Fibroblast of lung (primary cell): ENCODE measurements at regions not wholly inside any gene's neighbourhood (a gene's known extent, or its start where the extent isn't known, plus 50 kb on each side); places are given as distances from the start of the nearest gene placed in this dataset.

Experiments
- DNase-seq, 2 donors: peaks; one replicate each; pipeline versions ENCODE4 v3.0.0 to v3.0.0-alpha.2; 2010; ENCODE audit warnings: low read depth in 2 of 2
- H2AFZ ChIP-seq: 2 replicates; pipeline ENCODE4 v1.5.1; 2012; ENCODE audit warnings: low read length, control low read depth, inconsistent platforms
- H3K27ac ChIP-seq: 2 replicates; pipeline ENCODE4 v1.5.1; 2011; ENCODE audit warnings: low read length, control low read depth; ENCODE audit not compliant: insufficient read depth
- H3K27me3 ChIP-seq: 2 replicates; pipeline ENCODE4 v1.5.1; 2011; ENCODE audit warnings: mild to moderate bottlenecking, low read length; ENCODE audit not compliant: control insufficient read depth, insufficient read depth
- H3K36me3 ChIP-seq: 2 replicates; pipeline ENCODE4 v1.5.1; 2011; ENCODE audit warnings: low read length; ENCODE audit not compliant: control insufficient read depth, insufficient read depth
- H3K4me1 ChIP-seq: 2 replicates; pipeline ENCODE4 v1.5.1; 2011; ENCODE audit warnings: low read length; ENCODE audit not compliant: control insufficient read depth, insufficient read depth; ENCODE audit errors: extremely low read depth
- H3K4me2 ChIP-seq: 2 replicates; pipeline ENCODE4 v1.5.1; 2011; ENCODE audit warnings: low read length, control low read depth; ENCODE audit not compliant: insufficient read depth; ENCODE audit errors: extremely low read depth
- H3K4me3 ChIP-seq, 4 experiments: fragments of 200-600 bp in 1 of 4; sonication (generic) in 1 of 4; replicated peaks in 1 of 4; 2 replicates each; pipeline ENCODE4 v1.5.1; 2011 to 2016; ENCODE audit warnings: low read length in 4 of 4, low read depth in 3 of 4, mild to moderate bottlenecking in 3 of 4, control low read depth in 2 of 4, inconsistent platforms in 1 of 4, mixed read lengths in 1 of 4; ENCODE audit not compliant: insufficient read depth in 1 of 4; ENCODE audit errors: control extremely low read depth in 1 of 4
- H3K79me2 ChIP-seq: 2 replicates; pipeline ENCODE4 v1.5.1; 2012; ENCODE audit warnings: mild to moderate bottlenecking, low read length, inconsistent platforms; ENCODE audit not compliant: control insufficient read depth, insufficient read depth
- H3K9ac ChIP-seq: 2 replicates; pipeline ENCODE4 v1.5.1; 2011; ENCODE audit warnings: mild to moderate bottlenecking, low read length, control low read depth; ENCODE audit not compliant: insufficient read depth
- H3K9me3 ChIP-seq: 2 replicates; pipeline ENCODE4 v1.5.1; 2012; ENCODE audit warnings: low read depth, low read length; ENCODE audit not compliant: control insufficient read depth, insufficient read depth
- H4K20me1 ChIP-seq: 2 replicates; pipeline ENCODE4 v1.5.1; 2011; ENCODE audit warnings: low read length; ENCODE audit not compliant: control insufficient read depth, insufficient read depth; ENCODE audit errors: extremely low read depth
- EZH2 ChIP-seq: IDR thresholded peaks from 2 replicates; pipeline ENCODE4 v1.5.1; 2012; ENCODE audit warnings: low read length, control low read depth, mild to moderate bottlenecking; ENCODE audit errors: missing control alignments
- TF ChIP-seq, protein P1 (sequence below), 2 donors: IDR thresholded peaks in 1 of 2; conservative IDR thresholded peaks in 1 of 2; 1 replicate in 1 of 2; 2 replicates in 1 of 2; pipeline ENCODE4 v1.5.1; 2011 to 2012; ENCODE audit warnings: low read length in 2 of 2, control low read depth in 1 of 2, inconsistent platforms in 1 of 2, low read depth in 1 of 2, mild to moderate bottlenecking in 1 of 2

DNA sequence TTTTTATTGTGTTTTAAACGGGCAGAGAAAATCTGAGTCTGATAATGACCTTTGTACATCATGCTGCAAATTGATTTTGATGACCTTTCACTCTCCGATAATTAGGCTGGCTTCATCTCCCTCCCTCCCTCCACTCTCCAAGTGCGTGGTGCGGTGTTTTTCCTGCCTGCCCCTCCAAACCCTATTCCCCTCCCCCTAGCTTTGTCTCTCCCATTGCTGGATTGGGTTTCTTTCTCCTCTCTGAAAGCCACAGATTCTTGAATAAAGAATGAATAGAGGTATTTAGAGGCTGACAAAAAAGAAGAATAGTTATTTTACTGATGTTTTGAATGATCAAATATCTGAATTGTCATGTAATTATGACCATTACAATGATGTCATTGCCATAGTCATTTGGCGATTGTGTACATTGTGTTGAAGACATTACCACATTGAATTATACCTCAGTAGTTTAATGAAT, 571.1 kb upstream of the ZNF608 start:
- no peaks in the 10 kb centered on the region for H3K4me1 ChIP-seq
- H3K9me3 ChIP-seq: no peaks in the 10 kb centered on the region
- H3K27ac ChIP-seq: no peak overlapping the region
- no peaks in the 10 kb centered on the region for H3K27me3 ChIP-seq
- no peak for TF ChIP-seq EZH2
- TF ChIP-seq, protein P1, sequence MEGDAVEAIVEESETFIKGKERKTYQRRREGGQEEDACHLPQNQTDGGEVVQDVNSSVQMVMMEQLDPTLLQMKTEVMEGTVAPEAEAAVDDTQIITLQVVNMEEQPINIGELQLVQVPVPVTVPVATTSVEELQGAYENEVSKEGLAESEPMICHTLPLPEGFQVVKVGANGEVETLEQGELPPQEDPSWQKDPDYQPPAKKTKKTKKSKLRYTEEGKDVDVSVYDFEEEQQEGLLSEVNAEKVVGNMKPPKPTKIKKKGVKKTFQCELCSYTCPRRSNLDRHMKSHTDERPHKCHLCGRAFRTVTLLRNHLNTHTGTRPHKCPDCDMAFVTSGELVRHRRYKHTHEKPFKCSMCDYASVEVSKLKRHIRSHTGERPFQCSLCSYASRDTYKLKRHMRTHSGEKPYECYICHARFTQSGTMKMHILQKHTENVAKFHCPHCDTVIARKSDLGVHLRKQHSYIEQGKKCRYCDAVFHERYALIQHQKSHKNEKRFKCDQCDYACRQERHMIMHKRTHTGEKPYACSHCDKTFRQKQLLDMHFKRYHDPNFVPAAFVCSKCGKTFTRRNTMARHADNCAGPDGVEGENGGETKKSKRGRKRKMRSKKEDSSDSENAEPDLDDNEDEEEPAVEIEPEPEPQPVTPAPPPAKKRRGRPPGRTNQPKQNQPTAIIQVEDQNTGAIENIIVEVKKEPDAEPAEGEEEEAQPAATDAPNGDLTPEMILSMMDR (conservative IDR thresholded peaks at IDR 0.05 in 1 of 2, IDR thresholded peaks at IDR 0.05 in 1 of 2; ENCODE audit: low read depth in 1 of 2, low read length in 2 of 2): no peak
- no peak overlapping the region for H3K4me3 ChIP-seq
- H3K4me2 ChIP-seq: no peak overlapping the region
- DNase-seq: peak in 1 of 2 donors; percentile 27
- no peaks in the 10 kb centered on the region for H3K36me3 ChIP-seq
- no peaks in the 10 kb centered on the region for H4K20me1 ChIP-seq
- no peak overlapping the region for H3K9ac ChIP-seq
- H2AFZ ChIP-seq: no peak overlapping the region
- no peaks in the 10 kb centered on the region for H3K79me2 ChIP-seq

DNA sequence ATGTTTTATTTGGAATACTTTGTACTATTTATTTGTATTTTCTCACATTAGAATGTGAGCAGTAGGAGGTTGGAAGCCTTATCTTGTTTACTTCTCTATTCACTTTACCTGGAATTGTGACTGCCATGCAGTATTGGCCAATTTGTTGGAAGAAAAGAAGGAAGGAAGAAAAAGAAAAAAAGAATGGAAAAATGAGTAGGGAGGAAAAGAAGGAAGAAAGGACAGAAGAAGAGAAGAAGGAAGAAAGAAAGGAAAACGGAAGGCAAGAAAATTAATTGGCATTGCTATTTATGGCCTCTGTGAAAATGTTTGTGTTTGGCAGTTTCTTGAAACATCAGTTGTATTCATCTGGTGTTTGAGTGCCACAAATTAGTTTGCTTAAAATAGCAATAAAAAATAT, 575.2 kb upstream of the ZNF608 start:
- no peaks in the 10 kb centered on the region for H3K9me3 ChIP-seq
- no peaks in the 10 kb centered on the region for H4K20me1 ChIP-seq
- no peak for TF ChIP-seq EZH2
- TF ChIP-seq, protein P1 (conservative IDR thresholded peaks at IDR 0.05 in 1 of 2, IDR thresholded peaks at IDR 0.05 in 1 of 2; ENCODE audit: low read depth in 1 of 2, low read length in 2 of 2): no peak
- no peak overlapping the region for H2AFZ ChIP-seq
- no peaks in the 10 kb centered on the region for H3K36me3 ChIP-seq
- no peak overlapping the region for H3K4me2 ChIP-seq
- DNase-seq: no peak
- no peak overlapping the region for H3K27ac ChIP-seq
- H3K79me2 ChIP-seq: no peaks in the 10 kb centered on the region
- H3K4me1 ChIP-seq: no peaks in the 10 kb centered on the region
- H3K4me3 ChIP-seq: no peak overlapping the region
- no peak overlapping the region for H3K9ac ChIP-seq
- no peaks in the 10 kb centered on the region for H3K27me3 ChIP-seq

DNA sequence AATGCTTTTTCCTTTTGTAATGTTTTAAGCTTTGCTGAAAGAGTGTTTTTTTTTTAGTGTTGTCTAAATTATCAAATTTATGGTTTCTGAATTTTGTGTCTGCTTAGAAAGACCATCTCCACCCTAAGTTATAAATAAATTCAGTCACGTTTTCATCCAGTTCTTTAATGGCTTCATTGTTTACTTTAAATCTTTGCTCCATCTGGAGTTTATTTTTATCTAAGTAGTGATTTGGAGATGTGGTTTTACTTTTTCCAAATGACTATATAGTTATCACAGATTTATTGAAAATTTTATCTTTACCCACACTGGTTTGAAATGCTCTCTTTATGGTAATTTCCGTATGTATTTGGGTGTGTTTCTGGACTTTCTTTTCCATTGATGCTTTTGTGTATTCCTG, 577.2 kb upstream of the ZNF608 start:
- H3K79me2 ChIP-seq: no peaks in the 10 kb centered on the region
- no peak overlapping the region for H3K4me2 ChIP-seq
- no peaks in the 10 kb centered on the region for H4K20me1 ChIP-seq
- H3K4me3 ChIP-seq: no peak overlapping the region
- no peak for TF ChIP-seq EZH2
- TF ChIP-seq, protein P1 (conservative IDR thresholded peaks at IDR 0.05 in 1 of 2, IDR thresholded peaks at IDR 0.05 in 1 of 2; ENCODE audit: low read depth in 1 of 2, low read length in 2 of 2): no peak
- no peaks in the 10 kb centered on the region for H3K36me3 ChIP-seq
- H3K27ac ChIP-seq: no peak overlapping the region
- peak in 1 of 2 donors; percentile 58 for DNase-seq
- H3K4me1 ChIP-seq: no peaks in the 10 kb centered on the region
- no peaks in the 10 kb centered on the region for H3K9me3 ChIP-seq
- H3K9ac ChIP-seq: no peak overlapping the region
- no peak overlapping the region for H2AFZ ChIP-seq
- H3K27me3 ChIP-seq: no peaks in the 10 kb centered on the region
